Tibial artery (tissue), 4 donors: ENCODE measurements at regions not wholly inside any gene's neighbourhood (a gene's known extent, or its start where the extent isn't known, plus 50 kb on each side); places are given as distances from the start of the nearest gene placed in this dataset.

Source experiments
- DNase-seq, 2 donors: peaks; one replicate each; pipeline ENCODE4 v3.0.0-alpha.2; 2019
- H3K27ac ChIP-seq, 2 donors: fragments of 200-600 bp; sonication (generic) in 1 of 2; 1 replicate in 1 of 2; 2 replicates in 1 of 2; pipeline ENCODE4 v1.5.1; 2018 to 2019; ENCODE audit warnings: mild to moderate bottlenecking in 1 of 2
- H3K27me3 ChIP-seq, 2 donors: fragments of 200-600 bp; sonication (generic) in 1 of 2; one replicate each; pipeline versions ENCODE4 v1.5.1 to v1.6.0; 2016 to 2019
- H3K36me3 ChIP-seq, 3 donors: fragments of 200-600 bp; sonication (generic) in 2 of 3; one replicate each; pipeline ENCODE4 v1.5.1; 2016 to 2019; ENCODE audit warnings: mild to moderate bottlenecking in 2 of 3
- H3K4me1 ChIP-seq, 4 donors: fragments of 200-600 bp; sonication (generic) in 2 of 4; 1 replicate in 3 of 4; 2 replicates in 1 of 4; pipeline ENCODE4 v1.5.1; 2016 to 2019
- H3K4me3 ChIP-seq, 2 donors: fragments of 200-600 bp; sonication (generic) in 1 of 2; 1 replicate in 1 of 2; 2 replicates in 1 of 2; pipeline ENCODE4 v1.5.1; 2018 to 2019; ENCODE audit warnings: mild to moderate bottlenecking in 2 of 2
- H3K9me3 ChIP-seq, 3 donors: fragments of 200-600 bp; sonication (generic) in 1 of 3; one replicate each; pipeline ENCODE4 v1.5.1; 2016 to 2019
- intact Hi-C: fragments of 100-400 bp; cut with DNase I; formaldehyde crosslinking; loops from one replicate; pipeline ENCODE4 v1.15.0; 2023; ENCODE audit warnings: low total_unique reads
- TF ChIP-seq, protein P1 (sequence below), 2 experiments: fragments of 200-600 bp in 1 of 2; fragments of 450-650 bp in 1 of 2; IDR thresholded peaks; one replicate each; pipeline ENCODE4 v1.5.1; 2017 to 2019; ENCODE audit warnings: antibody characterized with exemption in 2 of 2, mild to moderate bottlenecking in 1 of 2, moderate library complexity in 1 of 2

DNA sequence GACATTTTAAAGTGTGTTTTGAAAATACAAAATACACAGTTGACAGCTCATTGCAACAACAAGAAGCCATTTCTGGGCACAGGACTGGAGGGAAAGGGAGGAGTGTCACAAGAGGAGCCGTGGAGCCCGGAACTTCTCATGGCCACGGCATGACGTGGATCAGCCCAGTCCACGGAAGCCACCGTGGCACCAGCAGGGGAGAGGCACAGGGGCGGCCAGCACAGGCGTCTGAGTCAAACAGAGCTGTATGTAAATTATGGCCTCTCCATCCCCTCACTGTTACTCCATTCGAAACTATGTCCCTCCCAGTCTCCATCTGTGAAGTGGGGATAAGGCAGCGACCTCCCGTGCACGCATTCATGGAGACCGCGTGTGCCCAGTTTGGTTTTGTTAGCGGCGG is 165.6 kb upstream of the IRX2 start:
- H3K27ac ChIP-seq, result no peak overlapping the region
- H3K27me3 ChIP-seq, result no peaks in the 10 kb centered on the region
- H3K9me3 ChIP-seq, result peaks cover 0 to 4% (median 0%) of the 10 kb centered on the region in 3 donors
- H3K36me3 ChIP-seq, result no peaks in the 10 kb centered on the region
- TF ChIP-seq, protein P1, sequence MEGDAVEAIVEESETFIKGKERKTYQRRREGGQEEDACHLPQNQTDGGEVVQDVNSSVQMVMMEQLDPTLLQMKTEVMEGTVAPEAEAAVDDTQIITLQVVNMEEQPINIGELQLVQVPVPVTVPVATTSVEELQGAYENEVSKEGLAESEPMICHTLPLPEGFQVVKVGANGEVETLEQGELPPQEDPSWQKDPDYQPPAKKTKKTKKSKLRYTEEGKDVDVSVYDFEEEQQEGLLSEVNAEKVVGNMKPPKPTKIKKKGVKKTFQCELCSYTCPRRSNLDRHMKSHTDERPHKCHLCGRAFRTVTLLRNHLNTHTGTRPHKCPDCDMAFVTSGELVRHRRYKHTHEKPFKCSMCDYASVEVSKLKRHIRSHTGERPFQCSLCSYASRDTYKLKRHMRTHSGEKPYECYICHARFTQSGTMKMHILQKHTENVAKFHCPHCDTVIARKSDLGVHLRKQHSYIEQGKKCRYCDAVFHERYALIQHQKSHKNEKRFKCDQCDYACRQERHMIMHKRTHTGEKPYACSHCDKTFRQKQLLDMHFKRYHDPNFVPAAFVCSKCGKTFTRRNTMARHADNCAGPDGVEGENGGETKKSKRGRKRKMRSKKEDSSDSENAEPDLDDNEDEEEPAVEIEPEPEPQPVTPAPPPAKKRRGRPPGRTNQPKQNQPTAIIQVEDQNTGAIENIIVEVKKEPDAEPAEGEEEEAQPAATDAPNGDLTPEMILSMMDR (IDR thresholded peaks at IDR 0.05), result no peak
- DNase-seq, result no peak
- intact Hi-C loops, result no loop called here
- H3K4me1 ChIP-seq, result no peaks in the 10 kb centered on the region
- H3K4me3 ChIP-seq, result no peak overlapping the region

DNA sequence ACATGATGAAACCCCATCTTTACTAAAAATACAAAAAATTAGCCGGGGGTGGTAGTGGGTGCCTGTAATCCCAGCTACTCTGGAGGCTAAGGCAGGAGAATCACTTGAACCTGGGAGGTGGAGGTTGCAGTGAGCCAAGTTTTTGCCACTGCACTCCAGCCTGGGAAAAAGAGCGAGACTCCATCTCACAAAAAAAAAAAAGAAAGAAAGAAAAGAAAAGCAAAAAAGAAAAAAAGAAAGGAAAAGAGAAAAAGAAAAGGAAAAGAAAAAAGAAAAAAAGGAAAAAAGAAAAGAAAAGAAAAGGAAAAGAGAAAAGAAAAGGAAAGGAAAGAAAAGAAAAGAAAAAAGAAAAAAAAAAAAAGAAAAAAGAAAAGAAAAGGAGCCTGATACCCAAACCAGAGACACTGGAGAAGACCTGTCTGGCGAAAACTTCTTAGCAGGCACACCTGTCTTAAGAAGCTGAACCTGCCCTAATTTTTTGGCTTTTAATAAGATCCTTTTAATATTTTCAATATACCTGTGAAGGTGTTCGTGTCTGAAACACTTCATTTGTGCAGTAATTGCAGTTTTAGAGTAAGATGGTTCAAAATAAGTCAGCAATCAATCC is 164.7 kb upstream of the IRX2 start:
- Histone ChIP-seq H3K27ac (no peak overlapping the region), H3K27me3 (no peaks in the 10 kb centered on the region), H3K9me3 (no peaks in the 10 kb centered on the region), H3K4me1 (no peaks in the 10 kb centered on the region), H3K4me3 (no peak overlapping the region), H3K36me3 (no peaks in the 10 kb centered on the region)
- TF ChIP-seq, protein P1 (IDR thresholded peaks at IDR 0.05), result no peak
- intact Hi-C loops, result no loop called here
- no peak for DNase-seq

DNA sequence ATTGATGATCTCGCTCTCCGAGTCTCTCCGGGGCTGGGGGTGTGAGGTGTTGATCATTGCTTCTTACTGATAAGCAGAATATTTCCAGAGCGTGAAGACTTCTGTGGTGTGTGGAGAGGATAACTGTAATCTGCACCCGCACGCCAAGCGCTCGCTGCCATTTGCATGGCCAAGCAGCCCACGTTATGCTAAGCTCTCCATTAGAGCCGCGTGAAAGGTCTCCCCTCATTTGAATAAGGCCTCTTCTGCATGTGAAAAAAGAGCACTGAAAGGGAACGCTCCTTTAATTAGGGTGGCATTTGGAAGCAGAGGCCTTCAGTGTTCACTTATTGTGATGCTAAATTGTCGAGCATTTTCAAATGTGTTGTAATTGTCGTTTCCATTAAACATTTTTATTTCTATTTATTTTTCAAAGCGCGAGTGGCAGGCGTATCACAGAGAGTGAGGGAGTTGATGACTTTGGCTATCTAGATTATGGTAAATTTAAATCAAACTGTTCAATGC is 163.6 kb upstream of the IRX2 start:
- H3K4me3 ChIP-seq, result no peak overlapping the region
- H3K4me1 ChIP-seq, result no peaks in the 10 kb centered on the region
- H3K27ac ChIP-seq, result no peak overlapping the region
- H3K9me3 ChIP-seq, result no peaks in the 10 kb centered on the region
- TF ChIP-seq, protein P1 (IDR thresholded peaks at IDR 0.05), result no peak
- intact Hi-C loops, result no loop called here
- H3K27me3 ChIP-seq, result no peaks in the 10 kb centered on the region
- no peak for DNase-seq
- no peaks in the 10 kb centered on the region for H3K36me3 ChIP-seq

DNA sequence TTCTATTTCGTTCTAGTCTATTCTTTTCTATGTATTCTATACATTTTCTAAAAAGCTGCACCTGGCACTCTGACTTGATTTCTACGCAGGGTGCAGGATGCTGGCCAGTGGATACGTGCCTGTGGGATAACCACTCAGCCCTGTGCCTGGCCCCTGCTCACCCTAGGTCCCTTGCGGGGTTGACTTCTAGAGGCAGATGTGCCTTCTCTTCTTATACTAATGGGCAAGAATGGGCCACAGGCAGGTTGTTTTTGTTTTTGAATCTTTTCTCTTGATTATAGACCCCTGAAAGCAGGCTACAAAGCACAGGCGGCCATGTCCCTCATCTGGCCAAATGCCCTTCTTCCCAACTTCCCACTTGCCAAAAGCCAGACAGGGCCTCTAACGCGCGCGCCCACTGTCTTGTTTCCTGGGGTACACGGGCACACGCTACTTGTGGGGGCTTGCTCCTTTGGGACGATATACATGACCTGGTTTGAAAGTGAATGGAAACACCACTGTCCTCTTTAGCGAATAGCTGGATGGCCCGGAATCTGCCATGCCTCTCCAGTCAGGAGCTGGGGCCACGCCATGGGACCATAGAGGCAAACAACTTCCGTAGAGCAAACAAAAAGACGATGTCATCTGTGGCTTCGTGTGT is 162.7 kb upstream of the IRX2 start:
- DNase-seq, result no peak
- no peaks in the 10 kb centered on the region for H3K4me1 ChIP-seq
- H3K4me3 ChIP-seq, result no peak overlapping the region
- H3K27me3 ChIP-seq, result no peaks in the 10 kb centered on the region
- H3K36me3 ChIP-seq, result no peaks in the 10 kb centered on the region
- intact Hi-C loops, result no loop called here
- H3K27ac ChIP-seq, result no peak overlapping the region
- H3K9me3 ChIP-seq, result no peaks in the 10 kb centered on the region
- TF ChIP-seq, protein P1 (IDR thresholded peaks at IDR 0.05), result no peak

DNA sequence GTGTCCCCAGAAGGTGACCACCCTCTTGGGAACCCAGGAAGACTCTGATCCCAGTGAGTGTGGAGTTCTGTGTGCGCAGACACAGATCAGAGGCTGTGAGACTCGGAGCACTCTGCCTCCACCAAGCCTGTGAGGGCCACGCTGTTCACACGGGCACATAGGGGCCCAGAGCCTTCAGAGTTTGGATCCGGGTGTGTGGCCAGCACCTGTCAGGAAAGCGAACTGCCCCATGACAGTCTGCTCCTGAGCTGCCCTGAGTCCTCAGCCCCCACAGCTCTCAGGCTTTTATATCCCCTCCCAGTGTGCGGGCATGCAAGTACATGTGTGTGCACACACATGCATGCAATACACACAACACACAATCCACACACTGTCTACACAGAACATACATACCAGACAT is 161.8 kb upstream of the IRX2 start:
- DNase-seq, result no peak
- intact Hi-C loops, result no loop called here
- TF ChIP-seq, protein P1 (IDR thresholded peaks at IDR 0.05), result no peak
- no peaks in the 10 kb centered on the region for H3K9me3 ChIP-seq
- no peak overlapping the region for H3K27ac ChIP-seq
- no peaks in the 10 kb centered on the region for H3K27me3 ChIP-seq
- no peaks in the 10 kb centered on the region for H3K36me3 ChIP-seq
- H3K4me1 ChIP-seq, result no peaks in the 10 kb centered on the region
- H3K4me3 ChIP-seq, result no peak overlapping the region
